SU-DHL-6 (cell line): ENCODE measurements at regions not wholly inside any gene's neighbourhood (a gene's known extent, or its start where the extent isn't known, plus 50 kb on each side); places are given as distances from the start of the nearest gene placed in this dataset.

Experiments
- H2AFZ ChIP-seq: fragments of 200-600 bp; sonication (generic); 2 replicates; pipeline ENCODE4 v1.6.1; 2014; ENCODE audit warnings: low read depth, mild to moderate bottlenecking, moderate library complexity, mixed read lengths, antibody characterized with exemption, low read length; ENCODE audit not compliant: severe bottlenecking
- H3F3A ChIP-seq: fragments of 200-600 bp; shearing (Covaris generic); 2 replicates; pipeline ENCODE4 v1.6.0; 2016; ENCODE audit warnings: antibody characterized with exemption, mild to moderate bottlenecking; ENCODE audit not compliant: insufficient read depth
- H3K27ac ChIP-seq: fragments of 200-600 bp; sonication (generic); 2 replicates; pipeline ENCODE4 v1.5.1; 2016; ENCODE audit warnings: low read depth, mild to moderate bottlenecking, low read length, moderate library complexity, mixed read lengths
- H3K27me3 ChIP-seq: fragments of 200-600 bp; sonication (generic), shearing (Covaris generic); 2 replicates; pipeline ENCODE4 v1.6.0; 2014; ENCODE audit warnings: mild to moderate bottlenecking, low read length
- H3K36me3 ChIP-seq: fragments of 200-600 bp; sonication (generic); 2 replicates; pipeline ENCODE4 v1.6.1; 2014; ENCODE audit warnings: mild to moderate bottlenecking, low read length, mixed read lengths
- H3K4me2 ChIP-seq: fragments of 300-600, 200-600 bp; shearing (Covaris generic), sonication (generic); 2 replicates; pipeline ENCODE4 v1.6.0; 2014; ENCODE audit warnings: low read length, low read depth, mild to moderate bottlenecking; ENCODE audit not compliant: poor library complexity, severe bottlenecking
- H3K4me3 ChIP-seq: fragments of 200-600 bp; sonication (generic); 2 replicates; pipeline ENCODE4 v1.5.1; 2014; ENCODE audit warnings: antibody characterized with exemption, low read length, mild to moderate bottlenecking, mixed read lengths; ENCODE audit not compliant: insufficient read depth, poor library complexity, severe bottlenecking
- H3K79me2 ChIP-seq: fragments of 200-600 bp; sonication (generic); 2 replicates; pipeline ENCODE4 v1.6.1; 2014; ENCODE audit warnings: mild to moderate bottlenecking, low read length, moderate library complexity; ENCODE audit not compliant: insufficient read depth
- H3K9ac ChIP-seq: fragments of 200-600 bp; sonication (generic); 2 replicates; pipeline ENCODE4 v1.7.0; 2014; ENCODE audit warnings: mild to moderate bottlenecking, low read length
- H3K9me2 ChIP-seq: fragments of 200-600 bp; sonication (generic); replicated peaks from 2 replicates; pipeline ENCODE4 v1.6.1; 2014; ENCODE audit warnings: low read length; ENCODE audit not compliant: insufficient read depth
- H3K9me3 ChIP-seq: fragments of 200-600 bp; sonication (generic); 2 replicates; pipeline ENCODE4 v1.6.1; 2014; ENCODE audit warnings: low read length, mixed read lengths; ENCODE audit not compliant: insufficient read depth
- H4K20me1 ChIP-seq: fragments of 200-600 bp; sonication (generic); 2 replicates; pipeline ENCODE4 v1.6.1; 2014; ENCODE audit warnings: low read depth, mild to moderate bottlenecking, antibody characterized with exemption, low read length, moderate library complexity, mixed read lengths
- EZH2phosphoT487 ChIP-seq: fragments of 200-600 bp; sonication (generic), shearing (Covaris generic); conservative IDR thresholded peaks from 2 replicates; pipeline ENCODE4 v1.6.1; 2018; ENCODE audit warnings: mild to moderate bottlenecking, antibody characterized with exemption, low read length, moderate library complexity, mixed read lengths
- TF ChIP-seq, protein P1 (sequence below): fragments of 200-600 bp; sonication (generic); IDR thresholded peaks from one replicate; pipeline ENCODE4 v1.5.1; 2017; ENCODE audit warnings: antibody characterized with exemption, mild to moderate bottlenecking, low read length, moderate library complexity; ENCODE audit not compliant: insufficient read depth, poor library complexity, severe bottlenecking

DNA sequence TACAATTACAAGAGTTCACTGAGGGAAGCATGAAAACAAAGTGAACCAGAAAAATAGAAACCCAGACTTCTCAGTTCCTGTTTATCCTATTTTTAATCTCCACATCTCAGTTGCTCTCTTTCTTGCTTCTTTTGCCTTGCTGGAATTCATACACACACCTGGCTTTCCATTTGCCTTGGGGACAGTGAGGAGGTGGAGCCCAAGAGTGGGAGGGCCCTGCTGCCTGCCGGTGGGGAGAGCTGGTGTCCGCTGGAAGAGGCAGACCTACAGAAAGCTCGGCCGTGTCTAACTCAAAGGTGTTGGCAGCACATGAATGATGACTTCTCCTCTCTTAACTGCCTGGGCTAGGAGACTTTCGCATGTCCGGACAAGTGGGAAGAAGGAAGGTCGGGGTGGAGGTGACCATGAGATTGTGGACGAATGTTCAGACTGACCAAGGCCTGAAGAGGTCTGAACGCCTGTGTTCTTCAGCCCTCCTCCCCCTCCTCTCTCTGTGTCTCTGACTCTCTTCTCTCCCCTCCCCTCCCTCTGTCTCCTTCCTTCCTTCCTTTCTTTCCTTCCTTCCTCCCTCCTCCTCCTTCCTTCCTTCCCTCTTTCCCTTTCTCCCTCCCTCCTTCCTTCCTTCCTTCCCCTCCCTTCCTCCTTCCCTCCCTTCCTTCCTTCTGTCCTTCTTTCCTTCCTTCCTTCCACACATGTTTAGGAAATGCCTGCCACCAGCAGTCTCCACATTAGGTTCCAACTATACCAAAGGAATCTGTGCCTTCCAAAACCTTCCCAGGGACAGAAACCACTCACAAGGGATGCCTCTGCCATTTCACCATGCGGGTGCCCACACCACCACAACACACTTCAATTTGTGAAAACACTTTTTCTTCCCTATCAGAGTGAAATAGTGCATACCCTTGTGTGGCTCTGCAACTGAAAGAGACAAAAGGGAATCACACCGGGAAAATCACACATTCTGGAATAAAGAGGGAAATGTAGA, 157.3 kb upstream of the RUNX1 start:
- H4K20me1 ChIP-seq = no peaks in the 10 kb centered on the region
- no peaks in the 10 kb centered on the region for H3K27me3 ChIP-seq
- H3K79me2 ChIP-seq = no peaks in the 10 kb centered on the region
- H3K36me3 ChIP-seq = no peaks in the 10 kb centered on the region
- no peaks in the 10 kb centered on the region for H3F3A ChIP-seq
- H3K9me2 ChIP-seq = no peaks in the 10 kb centered on the region
- peak overlapping the region; percentile 33 for H2AFZ ChIP-seq
- H3K27ac ChIP-seq = no peak overlapping the region
- H3K9ac ChIP-seq = peak overlapping the region; percentile 4; the same call in 1 of the 2 replicates
- no peaks in the 10 kb centered on the region for H3K9me3 ChIP-seq
- H3K4me3 ChIP-seq = no peak overlapping the region
- no peak for TF ChIP-seq EZH2phosphoT487
- TF ChIP-seq, protein P1, sequence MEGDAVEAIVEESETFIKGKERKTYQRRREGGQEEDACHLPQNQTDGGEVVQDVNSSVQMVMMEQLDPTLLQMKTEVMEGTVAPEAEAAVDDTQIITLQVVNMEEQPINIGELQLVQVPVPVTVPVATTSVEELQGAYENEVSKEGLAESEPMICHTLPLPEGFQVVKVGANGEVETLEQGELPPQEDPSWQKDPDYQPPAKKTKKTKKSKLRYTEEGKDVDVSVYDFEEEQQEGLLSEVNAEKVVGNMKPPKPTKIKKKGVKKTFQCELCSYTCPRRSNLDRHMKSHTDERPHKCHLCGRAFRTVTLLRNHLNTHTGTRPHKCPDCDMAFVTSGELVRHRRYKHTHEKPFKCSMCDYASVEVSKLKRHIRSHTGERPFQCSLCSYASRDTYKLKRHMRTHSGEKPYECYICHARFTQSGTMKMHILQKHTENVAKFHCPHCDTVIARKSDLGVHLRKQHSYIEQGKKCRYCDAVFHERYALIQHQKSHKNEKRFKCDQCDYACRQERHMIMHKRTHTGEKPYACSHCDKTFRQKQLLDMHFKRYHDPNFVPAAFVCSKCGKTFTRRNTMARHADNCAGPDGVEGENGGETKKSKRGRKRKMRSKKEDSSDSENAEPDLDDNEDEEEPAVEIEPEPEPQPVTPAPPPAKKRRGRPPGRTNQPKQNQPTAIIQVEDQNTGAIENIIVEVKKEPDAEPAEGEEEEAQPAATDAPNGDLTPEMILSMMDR = no peak
- peak overlapping the region; percentile 51 for H3K4me2 ChIP-seq

DNA sequence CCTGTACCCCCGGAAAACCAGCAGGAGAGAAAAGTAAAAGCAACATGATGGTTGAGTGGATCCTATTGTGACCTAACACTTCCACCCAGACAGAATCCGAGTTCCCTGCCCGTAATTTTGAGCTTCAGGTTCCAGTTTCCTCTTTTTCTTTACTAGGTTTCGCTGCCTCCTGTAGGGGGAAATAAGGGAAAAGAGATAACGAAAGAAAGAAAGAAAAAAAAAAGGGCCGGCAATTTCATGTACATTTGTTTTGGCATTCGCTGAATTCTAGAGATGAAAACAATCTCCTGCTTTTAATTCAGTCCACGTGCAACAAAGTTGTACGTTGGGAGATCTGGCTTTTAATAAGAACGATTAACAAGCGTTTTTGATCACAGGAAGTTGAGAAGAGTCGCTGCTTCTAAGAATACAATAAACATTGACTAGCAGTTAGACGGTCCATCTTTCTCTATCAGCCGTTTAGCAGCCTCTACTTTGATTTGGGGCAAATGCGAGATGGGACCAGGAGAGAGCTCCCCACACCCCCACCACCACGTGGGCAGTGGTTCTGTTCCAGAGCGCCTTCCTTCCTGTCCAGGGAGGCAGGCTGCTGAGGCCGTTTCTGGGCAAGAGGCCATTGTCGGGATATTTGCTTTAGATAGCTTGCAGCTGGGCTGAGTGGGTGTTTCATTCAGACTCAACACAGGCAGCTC, 155.9 kb upstream of the RUNX1 start:
- H3K9me2 ChIP-seq = no peaks in the 10 kb centered on the region
- TF ChIP-seq, protein P1 = no peak
- no peak for TF ChIP-seq EZH2phosphoT487
- H3K36me3 ChIP-seq = no peaks in the 10 kb centered on the region
- no peaks in the 10 kb centered on the region for H4K20me1 ChIP-seq
- no peak overlapping the region for H3K27ac ChIP-seq
- no peaks in the 10 kb centered on the region for H3K27me3 ChIP-seq
- no peaks in the 10 kb centered on the region for H3K79me2 ChIP-seq
- H3K4me2 ChIP-seq = peak overlapping the region; percentile 51
- H3F3A ChIP-seq = no peaks in the 10 kb centered on the region
- H3K9ac ChIP-seq = peak overlapping the region; percentile 11; the same call in 1 of the 2 replicates
- peak overlapping the region; percentile 91 for H2AFZ ChIP-seq
- no peaks in the 10 kb centered on the region for H3K9me3 ChIP-seq
- H3K4me3 ChIP-seq = no peak overlapping the region

DNA sequence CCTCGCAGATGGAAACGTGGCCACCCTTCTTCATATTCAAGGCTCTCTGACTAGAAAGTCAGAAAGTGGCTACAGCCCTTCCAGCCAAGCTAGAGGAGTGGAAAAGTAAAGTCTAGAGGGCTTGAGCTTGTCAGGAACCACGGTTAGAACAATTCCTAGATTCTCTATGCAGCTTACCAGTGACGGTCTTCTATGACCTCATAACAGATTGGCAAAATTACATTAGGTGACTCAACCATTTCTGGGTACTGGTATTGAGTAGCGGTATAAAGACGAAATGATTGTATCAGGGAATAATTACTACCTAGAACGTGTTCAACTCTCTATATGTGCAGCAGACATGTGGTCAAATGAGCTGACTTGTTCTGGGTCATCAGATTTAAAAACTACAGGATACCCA, 155.0 kb upstream of the RUNX1 start:
- no peaks in the 10 kb centered on the region for H3K27me3 ChIP-seq
- no peak overlapping the region for H3K4me2 ChIP-seq
- no peaks in the 10 kb centered on the region for H3K79me2 ChIP-seq
- no peak overlapping the region for H3K27ac ChIP-seq
- H3F3A ChIP-seq = no peaks in the 10 kb centered on the region
- no peaks in the 10 kb centered on the region for H3K9me2 ChIP-seq
- H3K9me3 ChIP-seq = no peaks in the 10 kb centered on the region
- H3K4me3 ChIP-seq = no peak overlapping the region
- H3K9ac ChIP-seq = no peak overlapping the region
- H4K20me1 ChIP-seq = no peaks in the 10 kb centered on the region
- H3K36me3 ChIP-seq = no peaks in the 10 kb centered on the region
- H2AFZ ChIP-seq = no peak overlapping the region
- TF ChIP-seq, protein P1 = no peak
- TF ChIP-seq EZH2phosphoT487 = no peak
